Psoas muscle (tissue), 7 donors: ENCODE measurements at regions not wholly inside any gene's neighbourhood (a gene's known extent, or its start where the extent isn't known, plus 50 kb on each side); places are given as distances from the start of the nearest gene placed in this dataset.

Source experiments
- ATAC-seq, 4 donors: fragments of 200-7000 bp; cut with Tn5 transposase; one replicate each; pipeline ENCODE4 v1.9.1; 2020; ENCODE audit warnings: moderate library complexity in 3 of 4, mild to moderate bottlenecking in 2 of 4
- DNase-seq, 2 donors: peaks; one replicate each; pipeline ENCODE4 v3.0.0-alpha.2; 2020
- H3K27ac ChIP-seq: fragments of 200-600 bp; one replicate; pipeline ENCODE4 v1.8.0; 2022
- H3K27me3 ChIP-seq, 3 donors: fragments of 200-600 bp in 1 of 3; one replicate each; pipeline versions ENCODE4 v1.6.1 to v1.8.0; 2013 to 2022; ENCODE audit warnings: low read length in 2 of 3, mild to moderate bottlenecking in 2 of 3, moderate library complexity in 1 of 3; ENCODE audit not compliant: insufficient read depth in 3 of 3
- H3K36me3 ChIP-seq, 2 donors: fragments of 200-600 bp in 1 of 2; one replicate each; pipeline versions ENCODE4 v1.6.1 to v1.8.0; 2013 to 2022; ENCODE audit warnings: low read depth in 1 of 2, mild to moderate bottlenecking in 1 of 2, moderate library complexity in 1 of 2; ENCODE audit not compliant: insufficient read depth in 1 of 2
- H3K4me1 ChIP-seq: fragments of 200-600 bp; one replicate; pipeline ENCODE4 v1.8.0; 2022
- H3K4me3 ChIP-seq: fragments of 200-600 bp; one replicate; pipeline ENCODE4 v1.8.0; 2022; ENCODE audit warnings: mild to moderate bottlenecking
- H3K9me3 ChIP-seq: fragments of 200-600 bp; one replicate; pipeline ENCODE4 v1.8.0; 2022
- CTCF ChIP-seq: fragments of 200-600 bp; IDR thresholded peaks from one replicate; pipeline ENCODE4 v1.8.0; 2022; ENCODE audit warnings: antibody characterized with exemption
- WGBS, 3 donors: extraction: QIAGEN DNeasy Blood & Tissue Kit; methylation state at CpG; one replicate each; pipeline versions ENCODE4 v1.1.6 to v1.1.7; 2013; 5-methylcytosine and 5-hydroxymethylcytosine counted together
- intact Hi-C, 2 donors: fragments of 100-400 bp; cut with DNase I; formaldehyde crosslinking; loops; one replicate each; pipeline versions ENCODE4 v1.11.0 to v1.14.2; 2022
- donor health status: healthy with polysubstance abuse.
- donor health status: DM: no; HTN: no; CAD: no; lungs with moderate emphysema.
- donor health status: Bipolar disorder and iron deficiency.
- donor health status: healthy.
- donor health status: DM: yes; HTN: yes; CAD: no.
- donor health status: DM: no; HTN: no; CAD: no.
- donor health status: DM: yes; HTN: yes; CAD: no.

- DNase-seq, result no peak
- H3K9me3 ChIP-seq, result no peaks in the 10 kb centered on the region
- no peaks in the 10 kb centered on the region for H3K4me1 ChIP-seq
These were observed 245.1 kb downstream of the SCG2 start for GRCh38 chr2:223357076-223357475.

DNA sequence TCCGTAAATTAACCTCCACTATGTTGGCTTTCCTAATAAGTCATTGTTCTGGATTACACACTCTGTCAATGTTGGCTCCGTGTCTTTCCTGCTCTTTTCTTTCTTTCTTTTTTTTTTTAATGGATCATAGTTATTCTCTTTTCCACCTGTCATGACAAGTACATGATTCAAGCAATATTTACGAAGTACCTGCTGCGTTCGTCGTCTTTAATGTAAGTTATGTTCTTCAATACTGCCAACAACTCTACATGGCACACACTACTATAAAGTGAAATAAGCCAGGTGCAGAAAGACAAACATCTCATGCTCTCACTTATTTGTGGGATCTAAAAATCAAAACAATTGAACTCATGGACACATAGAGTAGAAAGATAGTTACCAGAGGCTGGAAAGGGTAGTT, 239.1 kb downstream of the SCG2 start:
- intact Hi-C loops, result no loop called here
- Histone ChIP-seq H3K27ac (no peak overlapping the region), H3K4me3 (no peak overlapping the region), H3K9me3 (no peaks in the 10 kb centered on the region), H3K27me3 (no peaks in the 10 kb centered on the region), H3K4me1 (no peaks in the 10 kb centered on the region), H3K36me3 (no peaks in the 10 kb centered on the region)
- 74 to 81% (median 75%) methylated on average over 6 of the region's 6 CpGs for WGBS, 3 donors
- no peak for ATAC-seq
- TF ChIP-seq CTCF, result no peak
- DNase-seq, result no peak

More at GRCh38 chr2:223357076-223357475, 245.1 kb downstream of the SCG2 start:
- TF ChIP-seq CTCF, result no peak
- no peak overlapping the region for H3K27ac ChIP-seq
- intact Hi-C loops, result no loop called here
- no peak for ATAC-seq
- no peak overlapping the region for H3K4me3 ChIP-seq
- no peaks in the 10 kb centered on the region for H3K27me3 ChIP-seq
- H3K36me3 ChIP-seq, result no peaks in the 10 kb centered on the region
- 36 to 42% methylated on average over 1 of the region's 1 CpG; no CpG with 5 or more reads in 1 of the 3 donors for WGBS, 3 donors

GRCh38 chr2:223365158-223365679, 236.9 kb downstream of the SCG2 start:
- no peaks in the 10 kb centered on the region for H3K4me1 ChIP-seq
- DNase-seq, result no peak
- H3K9me3 ChIP-seq, result no peaks in the 10 kb centered on the region
- ATAC-seq, result no peak
- no peak overlapping the region for H3K4me3 ChIP-seq
- no peaks in the 10 kb centered on the region for H3K27me3 ChIP-seq
- H3K27ac ChIP-seq, result no peak overlapping the region
- H3K36me3 ChIP-seq, result no peaks in the 10 kb centered on the region
- intact Hi-C loops, result no loop called here
- no peak for TF ChIP-seq CTCF
- 47 to 57% (median 51%) methylated on average over 5 of the region's 5 CpGs for WGBS, 3 donors

DNA sequence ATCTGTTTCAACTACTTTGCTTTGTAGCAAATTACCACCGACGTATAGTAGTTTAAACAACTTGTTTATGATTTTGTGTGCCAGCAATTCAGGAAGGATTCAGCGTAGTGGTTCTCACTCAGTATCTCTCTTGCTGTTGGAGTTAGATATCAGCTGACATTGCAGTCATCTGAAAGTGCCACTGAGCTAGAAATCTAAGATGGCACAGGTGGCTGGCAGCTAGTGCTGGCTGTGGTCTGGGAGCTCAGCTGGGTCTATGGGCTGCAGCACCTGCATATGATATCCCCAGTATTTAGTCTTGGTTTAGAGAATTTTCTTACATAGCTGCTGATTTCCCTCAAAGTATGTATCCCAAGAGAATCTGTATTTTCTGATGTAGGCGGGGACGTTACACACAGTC, 235.6 kb downstream of the SCG2 start:
- Histone ChIP-seq H3K4me3 (no peak overlapping the region), H3K9me3 (no peaks in the 10 kb centered on the region), H3K27ac (no peak overlapping the region), H3K27me3 (no peaks in the 10 kb centered on the region), H3K36me3 (no peaks in the 10 kb centered on the region), H3K4me1 (no peaks in the 10 kb centered on the region)
- DNase-seq (no peak), ATAC-seq (no peak)
- intact Hi-C loops, result no loop called here
- no peak for TF ChIP-seq CTCF
- 41 to 53% (median 47%) methylated on average over 5 of the region's 5 CpGs for WGBS, 3 donors

GRCh38 chr2:223368481-223368880, 233.7 kb downstream of the SCG2 start:
- H3K9me3 ChIP-seq, result no peaks in the 10 kb centered on the region
- ATAC-seq, result no peak
- no peaks in the 10 kb centered on the region for H3K36me3 ChIP-seq
- H3K4me1 ChIP-seq, result no peaks in the 10 kb centered on the region
- no peak for DNase-seq
- no peaks in the 10 kb centered on the region for H3K27me3 ChIP-seq
- TF ChIP-seq CTCF, result no peak
- H3K27ac ChIP-seq, result no peak overlapping the region
- 57 to 75% (median 63%) methylated on average over 2 of the region's 2 CpGs for WGBS, 3 donors
- intact Hi-C loops, result no loop called here
- H3K4me3 ChIP-seq, result no peak overlapping the region
